GM19463 (cell line): ENCODE measurements at regions not wholly inside any gene's neighbourhood (a gene's known extent, or its start where the extent isn't known, plus 50 kb on each side); places are given as distances from the start of the nearest gene placed in this dataset.

Source experiments
- ATAC-seq: cut with Tn5 transposase; IDR thresholded peaks from one replicate; pipeline ENCODE4 v1.9.1; 2021; ENCODE audit warnings: mild to moderate bottlenecking, moderate library complexity; ENCODE audit not compliant: unreplicated experiment

DNA sequence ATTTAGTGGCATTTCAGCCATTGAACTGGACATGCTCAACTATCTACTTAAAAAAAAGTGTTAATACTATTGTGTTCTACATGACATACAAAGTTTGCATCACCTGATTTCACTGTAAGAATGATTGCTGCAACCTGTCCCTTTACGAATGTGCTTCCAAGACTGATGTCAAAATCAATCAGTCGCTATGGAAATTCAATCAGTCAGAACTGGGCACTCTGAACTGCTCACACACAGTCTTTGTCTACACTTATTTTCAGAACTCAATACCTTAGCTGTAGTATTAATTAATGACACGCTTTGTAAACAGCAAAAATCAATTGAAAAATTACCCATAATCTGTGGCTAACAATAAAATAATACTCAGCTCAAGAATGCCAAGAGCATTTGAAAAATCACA is 70.3 kb upstream of the KLHL29 start:
- no peak for ATAC-seq

DNA sequence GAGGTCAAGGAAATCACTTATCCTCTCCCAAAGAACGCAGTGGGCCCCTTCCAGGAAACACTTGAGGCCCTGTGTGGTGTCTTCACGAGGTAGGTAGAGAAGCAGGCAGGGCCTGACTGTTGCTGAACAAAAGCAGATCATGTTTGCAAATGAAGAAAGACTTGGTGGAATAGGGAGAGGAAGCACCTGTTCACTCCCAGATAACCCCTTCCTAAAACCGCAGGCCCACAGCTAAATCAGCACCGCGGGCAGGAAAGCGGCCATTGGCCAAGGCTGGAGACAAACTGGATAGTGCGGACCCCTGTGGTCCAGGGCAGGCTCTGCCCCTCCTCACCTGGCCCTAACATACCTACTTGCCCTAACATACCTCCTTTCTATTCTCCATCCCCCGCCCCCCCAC is 64.9 kb upstream of the KLHL29 start:
- no peak for ATAC-seq

DNA sequence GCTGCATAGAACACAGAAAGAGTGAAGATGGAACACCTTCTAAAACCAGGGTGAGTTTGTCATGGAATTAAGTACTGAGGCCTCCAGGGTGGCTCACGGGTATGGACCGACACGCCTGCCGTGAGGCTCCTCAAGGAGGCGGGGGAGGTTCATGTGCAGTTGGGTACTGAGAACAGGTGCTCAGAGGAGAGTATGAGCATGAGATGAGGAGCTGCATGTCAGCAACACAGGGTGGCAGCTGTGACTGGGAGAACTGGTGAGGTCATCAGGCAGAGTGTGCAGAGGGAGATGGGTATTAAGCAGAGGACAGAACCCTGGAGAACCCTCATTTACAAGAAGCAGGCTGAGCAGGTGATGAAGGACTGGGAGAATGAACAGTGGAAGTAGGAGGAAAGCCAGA is 63.2 kb upstream of the KLHL29 start:
- ATAC-seq: no peak

DNA sequence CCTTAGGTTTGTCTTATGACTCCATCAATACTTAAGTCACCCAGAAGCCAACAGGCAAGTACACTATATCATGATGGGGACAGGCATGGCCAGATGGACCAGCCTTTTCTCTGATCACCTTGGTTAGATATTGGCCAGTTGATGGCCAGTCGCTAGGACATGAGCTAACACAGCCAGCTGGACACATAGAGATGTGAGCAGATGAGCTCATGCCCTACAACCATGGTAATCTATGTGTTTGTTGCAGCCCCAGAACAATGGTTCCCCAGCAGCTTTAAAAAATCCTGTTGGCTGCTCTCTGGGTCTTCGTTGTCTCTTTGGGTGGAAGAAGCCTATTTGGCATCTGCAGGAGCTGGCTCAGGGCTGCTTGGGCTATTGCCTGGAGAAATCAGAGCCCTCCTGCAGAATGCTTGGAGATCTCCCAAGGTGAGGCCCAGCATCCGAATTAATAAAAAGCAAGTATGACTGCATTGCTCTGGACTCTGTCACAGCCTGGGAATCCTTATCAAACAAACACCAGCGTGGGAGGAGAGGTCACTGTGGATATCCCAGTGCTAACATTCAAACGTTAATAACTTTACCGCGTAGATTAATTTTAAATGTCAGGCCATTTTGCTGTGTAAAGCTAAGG is 62.3 kb upstream of the KLHL29 start:
- no peak for ATAC-seq

DNA sequence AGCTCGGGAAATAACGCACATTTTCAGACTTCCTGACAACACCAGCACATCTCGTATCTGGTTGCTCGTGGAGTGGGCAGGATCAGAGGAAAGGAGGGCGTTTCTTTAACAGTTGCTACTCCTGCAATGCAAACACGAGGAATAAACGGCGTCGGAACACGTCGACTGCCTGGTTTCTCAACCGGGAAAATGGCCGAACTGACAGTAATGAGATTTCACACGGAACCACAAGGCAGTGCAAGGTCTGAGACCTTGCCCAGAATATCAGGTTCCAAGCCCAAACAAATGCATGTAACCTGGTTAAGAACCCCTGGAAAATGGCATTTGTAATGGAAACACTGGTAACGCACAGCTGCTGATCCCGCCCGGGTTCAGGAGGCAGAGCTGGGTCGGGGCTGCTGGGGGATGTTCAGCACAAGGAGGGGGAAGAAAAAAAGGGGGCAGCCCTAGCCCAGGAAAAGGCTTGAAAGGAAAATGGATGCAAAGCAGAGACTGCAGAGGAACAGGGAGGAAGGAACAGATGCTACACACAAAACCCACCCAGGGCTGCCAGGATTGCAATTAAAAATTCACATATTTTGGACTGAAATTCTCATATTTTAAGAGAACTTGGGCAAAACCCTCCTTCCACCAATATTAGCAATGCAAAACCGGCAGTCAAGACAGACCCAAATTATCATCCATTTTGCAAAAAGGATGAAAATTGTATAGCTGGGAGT is 61.6 kb upstream of the KLHL29 start:
- ATAC-seq: no peak

DNA sequence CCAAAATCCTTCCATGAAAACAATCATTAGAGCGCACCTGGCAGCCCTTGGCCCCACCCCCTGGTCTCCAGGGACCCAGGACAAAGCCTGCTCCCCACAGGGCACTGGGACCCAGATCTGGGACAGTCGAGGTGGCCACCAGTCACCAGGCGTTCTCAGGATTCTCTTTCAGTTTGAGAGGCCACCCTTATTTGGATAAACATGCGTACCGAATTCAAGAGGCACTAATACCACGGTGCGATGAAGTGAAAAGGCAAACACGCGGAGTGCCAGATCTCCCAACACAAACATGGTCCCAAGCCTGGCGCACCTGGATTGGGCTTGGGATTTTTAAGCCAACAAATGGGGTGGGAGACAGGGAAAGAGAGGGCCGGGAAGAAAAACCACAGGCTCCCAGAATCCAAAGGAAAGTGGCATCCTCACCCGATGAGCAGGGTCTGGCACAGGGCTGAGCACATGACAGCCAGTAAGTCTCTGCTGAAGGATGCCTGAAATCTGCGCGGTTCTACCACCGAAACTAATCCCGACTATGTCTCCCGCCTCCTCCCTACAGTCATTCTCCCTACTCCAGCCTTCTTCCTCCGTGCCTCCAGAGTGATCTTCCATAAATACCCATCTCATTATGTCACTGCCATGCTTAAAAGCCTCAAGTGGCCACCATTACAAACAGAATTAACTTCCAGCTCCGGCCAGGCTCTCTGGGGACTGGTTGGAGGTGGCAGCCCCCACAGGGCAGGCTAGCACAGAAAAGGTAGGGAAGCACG is 60.9 kb upstream of the KLHL29 start:
- no peak for ATAC-seq

DNA sequence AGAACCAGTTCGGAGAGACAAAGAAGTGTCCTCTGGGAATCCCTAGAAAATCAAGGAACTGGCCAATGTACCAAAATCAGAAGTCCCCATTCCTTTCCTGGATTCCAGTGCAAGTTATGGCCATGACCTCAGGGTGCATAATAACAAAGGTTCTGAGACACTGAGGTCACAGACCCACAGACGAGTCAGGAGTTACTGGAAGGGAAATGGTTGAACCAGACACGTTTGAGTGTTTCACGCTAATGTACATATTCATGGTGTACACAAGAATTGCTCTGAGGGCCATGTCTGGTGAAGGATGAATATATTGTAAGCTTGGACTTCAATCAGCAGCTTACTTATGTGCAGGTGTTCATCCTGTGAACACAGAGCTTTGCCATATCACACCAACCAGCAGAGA is 58.6 kb upstream of the KLHL29 start:
- ATAC-seq: no peak

DNA sequence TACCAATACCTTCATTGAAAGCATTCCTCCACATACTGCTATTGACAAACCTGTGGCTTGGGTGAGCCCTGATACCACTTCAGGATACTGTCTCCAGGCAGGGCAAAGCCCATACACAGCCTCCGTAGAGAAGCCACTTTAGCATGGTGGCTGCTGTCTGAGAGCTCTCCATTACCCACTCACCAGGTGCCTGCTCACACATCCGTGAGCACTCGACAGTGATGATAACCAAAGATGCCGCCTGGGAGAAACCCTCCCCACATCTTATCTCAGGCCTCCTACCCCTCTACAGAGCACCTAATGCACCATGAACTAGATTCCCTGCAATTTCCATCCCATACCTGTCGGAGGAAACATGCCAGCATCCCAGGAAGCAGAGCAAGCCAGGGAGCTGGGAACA is 57.6 kb upstream of the KLHL29 start:
- ATAC-seq: no peak

DNA sequence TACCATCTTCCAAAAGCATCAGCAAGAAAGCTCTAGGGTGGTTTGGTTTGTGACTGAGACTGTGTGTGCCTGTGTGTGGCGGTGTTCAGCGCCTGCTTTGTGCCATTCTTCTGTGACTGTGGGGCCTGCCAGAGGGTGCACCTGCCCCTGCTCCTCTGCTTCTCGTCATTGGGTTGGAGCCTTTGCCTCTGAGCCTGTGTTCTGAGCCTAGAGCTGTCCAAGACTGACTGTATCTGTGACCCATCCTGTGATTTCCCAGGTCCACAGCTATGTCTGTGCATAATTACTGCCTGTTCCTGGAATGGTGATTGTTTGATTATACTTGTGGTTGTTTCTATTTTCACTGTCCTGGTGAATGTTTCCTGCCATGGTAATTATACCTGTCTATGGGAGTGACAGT is 57.1 kb upstream of the KLHL29 start:
- no peak for ATAC-seq

DNA sequence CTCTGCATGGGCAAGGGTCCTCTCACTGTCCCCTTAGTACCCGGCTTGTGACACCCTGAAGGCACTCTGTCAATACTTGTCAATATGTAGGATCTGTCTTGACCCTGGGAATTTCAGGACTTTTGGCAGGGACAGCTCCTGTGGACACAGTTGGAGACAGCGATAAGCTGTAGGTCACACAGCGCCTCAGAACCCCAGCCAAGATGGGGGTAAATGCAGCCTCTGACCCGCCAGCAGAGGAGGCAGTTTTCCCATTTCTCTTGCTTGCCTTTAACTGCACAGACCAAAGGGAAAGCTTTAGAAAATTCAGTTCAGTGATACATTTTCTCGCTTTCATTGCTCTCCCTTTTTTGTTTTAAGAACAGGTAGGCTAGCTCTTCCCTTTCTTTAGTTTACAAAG is 54.8 kb upstream of the KLHL29 start:
- no peak for ATAC-seq
